G401 (cell line): ENCODE measurements at regions not wholly inside any gene's neighbourhood (a gene's known extent, or its start where the extent isn't known, plus 50 kb on each side); places are given as distances from the start of the nearest gene placed in this dataset.

Experiments used
- DNase-seq: peaks from one replicate; pipeline ENCODE4 v3.0.0-alpha.2; 2015; ENCODE audit warnings: low spot score
- in situ Hi-C: cut with HindIII; loops from 2 replicates; pipeline ENCODE4 v1.10.0; 2016; ENCODE audit warnings: low sequenced_read_pairs, mixed read lengths

DNA sequence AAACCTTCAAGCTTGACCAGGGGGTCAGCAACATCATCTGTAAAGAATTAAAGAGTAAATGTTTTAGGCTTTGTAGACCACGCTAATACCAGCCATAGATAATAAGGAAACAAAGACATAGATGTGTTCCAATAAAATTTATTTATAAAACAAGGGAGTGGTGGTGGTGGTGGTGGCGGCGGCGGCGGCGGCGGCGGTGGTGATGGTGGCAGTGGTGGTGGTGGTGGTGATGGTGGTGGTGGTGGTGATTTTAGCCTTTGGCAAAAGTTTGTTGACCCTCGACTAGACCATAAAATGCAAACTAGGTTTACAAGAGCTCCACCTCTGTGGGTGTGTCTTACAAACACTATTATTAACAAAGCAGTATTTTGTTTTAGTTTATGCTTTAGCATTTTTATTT, 222.3 kb upstream of the SPOCK3 start:
- in situ Hi-C loops = no loop called here
- DNase-seq = no peak

DNA sequence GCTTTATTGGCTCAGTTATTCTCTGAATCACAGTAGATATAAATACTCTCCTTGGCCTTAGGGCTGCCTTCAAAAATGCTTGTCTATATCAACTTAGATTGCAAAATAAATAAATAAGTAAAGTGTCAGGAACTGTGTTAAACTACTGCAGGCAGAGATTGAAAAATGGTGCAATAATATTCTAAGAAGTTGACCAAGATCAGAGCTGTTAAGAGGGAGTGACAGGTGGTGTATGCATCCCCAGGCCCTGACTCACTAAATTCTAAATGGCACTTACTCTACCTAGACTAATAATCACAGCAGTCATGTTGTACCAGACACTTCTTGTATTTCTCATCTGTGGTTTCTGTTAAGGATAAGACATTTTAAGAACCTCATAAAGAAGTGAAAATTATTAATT, 235.1 kb upstream of the SPOCK3 start:
- in situ Hi-C loops = no loop called here
- DNase-seq = no peak

DNA sequence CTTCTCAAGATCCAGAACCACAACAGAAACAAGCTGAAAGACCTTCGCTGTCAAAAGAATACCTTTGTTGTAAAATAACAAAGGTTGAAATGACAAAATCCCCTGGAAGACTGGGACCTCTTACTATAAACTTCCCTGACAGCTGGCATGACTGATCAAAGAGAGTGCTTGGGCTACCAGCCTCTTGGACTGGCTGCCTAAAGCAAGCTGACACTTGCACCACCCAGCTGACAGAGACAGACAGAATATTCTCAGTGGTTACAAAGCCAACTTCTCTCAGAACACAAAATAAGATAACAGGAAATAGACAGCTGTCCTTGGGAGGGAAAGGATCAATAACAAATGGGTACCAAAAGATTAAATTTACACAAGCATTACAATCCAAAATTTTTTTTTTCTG, 241.7 kb upstream of the SPOCK3 start:
- in situ Hi-C loops = no loop called here

DNA sequence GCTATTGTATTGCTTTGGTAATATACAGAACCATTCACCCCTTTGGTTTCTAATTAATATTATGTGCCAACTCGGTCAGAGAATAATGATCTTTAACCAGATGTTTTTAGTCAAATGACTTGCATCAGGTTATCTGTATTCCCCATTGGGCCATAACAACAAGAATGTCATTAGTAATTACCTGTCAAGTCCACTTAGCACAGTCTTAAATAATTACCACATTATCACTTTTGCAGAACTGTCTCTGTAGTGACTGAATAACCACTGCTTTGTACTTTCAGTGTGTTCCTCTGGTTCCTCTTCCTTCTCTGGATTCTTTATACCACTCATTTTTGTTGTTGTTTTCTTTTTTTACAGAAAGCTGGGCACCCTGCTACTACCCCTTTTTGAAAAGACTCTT, 257.7 kb upstream of the SPOCK3 start:
- in situ Hi-C loops = no loop called here
- no peak for DNase-seq

More for the DNA sequence above, 241.7 kb upstream of the SPOCK3 start:
- no peak for DNase-seq

DNA sequence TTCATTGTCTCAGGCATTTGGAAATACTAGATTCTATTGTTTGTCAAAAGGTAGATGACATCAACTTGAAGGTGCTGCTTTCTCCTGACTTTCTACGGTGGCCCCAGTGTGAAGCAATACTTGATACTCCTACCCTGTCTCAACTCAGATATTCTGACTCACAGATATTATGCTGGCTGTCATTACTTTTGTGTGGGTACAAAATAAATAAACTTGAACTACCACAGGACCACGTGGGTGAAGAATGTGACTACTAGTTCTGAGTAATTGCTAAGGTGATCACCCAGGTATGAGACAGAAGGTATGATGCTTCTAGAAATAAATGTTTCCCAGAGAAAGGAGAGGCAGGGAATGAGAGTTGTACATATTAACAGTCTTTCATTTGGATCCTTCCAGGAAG, 275.3 kb upstream of the SPOCK3 start:
- in situ Hi-C loops = no loop called here
- no peak for DNase-seq

DNA sequence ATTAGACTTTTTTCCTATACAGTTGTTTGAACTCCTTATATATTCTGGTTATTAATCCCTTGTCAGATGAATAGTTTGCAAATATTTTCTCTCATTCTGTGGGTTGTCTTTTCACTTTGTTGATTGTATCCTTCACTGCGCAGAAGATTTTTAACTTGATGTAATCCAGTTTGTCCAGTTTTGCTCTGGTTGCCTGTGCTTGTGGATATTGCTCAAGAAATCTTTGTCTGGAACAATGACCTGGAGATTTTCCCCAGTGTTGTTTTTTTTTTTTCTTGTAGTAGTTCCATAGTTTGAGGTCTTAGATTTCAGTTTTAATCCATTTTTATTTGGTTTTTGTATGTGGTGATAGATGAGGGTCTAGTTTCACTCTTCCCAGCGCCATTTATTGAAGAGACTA, 289.8 kb upstream of the SPOCK3 start:
- no peak for DNase-seq
- in situ Hi-C loops = no loop called here

DNA sequence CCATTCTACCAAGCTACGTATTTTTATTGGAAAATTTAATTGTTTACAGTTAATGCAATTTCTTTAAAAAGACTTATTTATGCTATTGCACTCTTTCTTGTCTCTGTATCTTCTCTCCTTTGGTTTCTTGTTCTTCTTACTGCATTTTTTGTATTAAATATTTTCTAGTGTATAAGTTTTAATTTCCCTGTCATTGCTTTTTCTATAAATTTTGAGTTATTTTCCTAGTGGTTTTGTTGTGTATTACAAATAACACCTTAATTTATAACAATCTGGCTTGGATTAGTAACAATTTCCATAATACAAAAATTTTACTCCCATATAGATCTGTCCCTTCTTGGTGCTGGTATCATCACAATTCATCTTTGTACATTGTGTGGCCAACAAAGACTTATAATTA, 303.5 kb upstream of the SPOCK3 start:
- in situ Hi-C loops = no loop called here
- no peak for DNase-seq

DNA sequence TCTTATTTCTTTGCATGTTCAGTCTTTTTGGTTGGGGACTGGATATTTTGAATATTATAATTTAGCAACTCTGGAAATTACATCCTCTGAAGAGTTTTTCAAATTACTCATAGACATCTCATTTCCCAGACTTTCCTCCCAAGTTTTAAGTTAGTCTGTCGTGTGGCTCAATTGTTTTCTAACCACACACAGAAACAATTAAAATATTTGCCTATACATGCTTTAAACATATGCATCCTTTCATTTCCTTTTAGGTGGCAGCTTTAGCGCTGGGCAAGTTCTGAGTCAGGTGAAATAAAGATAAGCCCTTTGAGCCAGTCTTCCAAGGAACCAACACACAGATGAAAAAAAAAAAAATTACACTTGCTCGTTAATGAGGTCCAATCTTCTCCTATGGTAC, 307.0 kb upstream of the SPOCK3 start:
- DNase-seq = no peak
- in situ Hi-C loops = no loop called here

DNA sequence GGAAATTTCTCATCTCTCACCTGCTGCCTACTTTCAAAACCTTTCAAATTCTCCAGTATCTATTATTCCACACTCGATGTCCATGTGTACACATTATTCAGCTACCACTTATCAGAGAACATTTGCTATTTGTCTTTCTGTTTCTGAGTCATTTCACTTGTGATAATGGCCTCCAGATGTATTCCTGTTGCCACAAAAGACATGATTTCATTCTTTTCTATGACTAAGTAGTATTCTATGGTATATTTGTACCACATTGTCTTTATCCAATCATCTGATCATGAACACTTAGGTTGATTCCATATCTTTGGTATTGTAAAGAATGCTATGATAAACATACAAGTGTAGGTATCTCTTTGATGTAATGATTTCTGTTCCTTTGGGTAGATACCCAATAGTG, 310.1 kb upstream of the SPOCK3 start:
- no peak for DNase-seq
- in situ Hi-C loops = no loop called here

DNA sequence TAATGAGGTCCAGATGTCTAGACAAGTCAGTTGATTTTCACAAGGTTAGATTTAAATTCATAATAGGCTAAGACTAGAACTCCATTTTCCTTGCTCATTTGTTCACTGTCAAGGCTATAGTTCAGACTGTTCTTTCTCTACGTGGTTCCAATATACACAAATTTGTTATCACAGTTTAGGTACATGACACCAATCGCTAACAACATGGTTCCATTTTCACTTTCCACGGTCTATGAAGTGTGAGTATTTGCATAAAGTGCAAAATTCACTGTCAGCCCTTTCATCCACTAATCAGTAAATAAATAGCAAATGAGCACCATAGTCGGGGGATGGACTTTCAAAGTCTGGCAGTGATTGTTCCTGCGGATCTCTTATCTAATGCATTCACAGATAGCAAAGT, 315.7 kb upstream of the SPOCK3 start:
- in situ Hi-C loops = no loop called here

DNA sequence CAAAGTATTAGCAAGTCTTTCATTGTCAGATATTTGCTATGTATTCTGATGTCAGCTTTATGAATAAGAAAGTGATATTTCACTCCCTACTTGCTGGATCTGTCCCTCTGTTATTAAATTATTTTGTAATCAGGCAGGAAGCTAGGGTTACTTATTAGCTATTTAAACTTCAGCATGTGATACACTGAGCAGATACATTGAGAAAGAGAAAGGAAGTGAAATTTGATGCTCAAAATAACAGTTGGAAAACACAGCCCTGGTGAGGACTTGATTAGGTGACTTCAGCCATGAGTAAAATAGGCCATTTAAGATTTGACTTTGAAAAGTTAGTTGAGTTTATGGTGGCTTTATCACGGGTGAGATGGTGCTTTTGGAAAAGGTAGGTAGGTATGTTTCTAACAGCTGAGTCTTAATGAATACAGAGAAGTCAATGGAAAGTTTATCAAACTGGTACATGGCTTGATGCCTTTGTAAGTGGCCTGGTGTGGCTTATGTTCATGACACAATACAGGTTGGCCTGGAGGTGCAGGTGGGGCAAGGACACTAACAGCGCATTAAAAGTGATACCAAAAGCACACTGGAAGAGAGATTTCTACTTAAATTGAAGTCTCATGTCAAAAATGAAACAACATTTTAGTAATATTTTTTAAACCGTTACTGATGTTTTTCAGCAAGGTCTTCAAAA, 321.2 kb upstream of the SPOCK3 start:
- in situ Hi-C loops = no loop called here
- no peak for DNase-seq

More for the DNA sequence above, 315.7 kb upstream of the SPOCK3 start:
- DNase-seq = no peak

DNA sequence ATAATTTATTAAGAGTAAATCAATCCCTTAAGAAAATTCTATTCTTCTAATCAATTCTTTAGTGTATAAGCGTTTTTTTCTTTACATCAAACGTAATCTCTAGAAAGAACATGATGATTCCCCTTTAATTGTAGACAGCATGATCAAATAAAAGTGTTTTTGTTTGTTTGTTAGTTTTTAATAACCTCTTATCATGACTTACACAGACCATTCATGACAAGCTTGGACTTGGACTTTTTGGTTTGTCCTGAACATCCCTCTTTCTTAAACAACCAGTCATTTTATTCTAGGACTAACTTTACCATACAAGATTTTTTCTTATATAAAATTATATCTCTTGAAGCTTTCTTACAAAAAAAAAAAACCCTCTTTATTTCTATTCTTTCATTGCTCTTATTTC, 344.6 kb upstream of the SPOCK3 start:
- no peak for DNase-seq
- in situ Hi-C loops = no loop called here

DNA sequence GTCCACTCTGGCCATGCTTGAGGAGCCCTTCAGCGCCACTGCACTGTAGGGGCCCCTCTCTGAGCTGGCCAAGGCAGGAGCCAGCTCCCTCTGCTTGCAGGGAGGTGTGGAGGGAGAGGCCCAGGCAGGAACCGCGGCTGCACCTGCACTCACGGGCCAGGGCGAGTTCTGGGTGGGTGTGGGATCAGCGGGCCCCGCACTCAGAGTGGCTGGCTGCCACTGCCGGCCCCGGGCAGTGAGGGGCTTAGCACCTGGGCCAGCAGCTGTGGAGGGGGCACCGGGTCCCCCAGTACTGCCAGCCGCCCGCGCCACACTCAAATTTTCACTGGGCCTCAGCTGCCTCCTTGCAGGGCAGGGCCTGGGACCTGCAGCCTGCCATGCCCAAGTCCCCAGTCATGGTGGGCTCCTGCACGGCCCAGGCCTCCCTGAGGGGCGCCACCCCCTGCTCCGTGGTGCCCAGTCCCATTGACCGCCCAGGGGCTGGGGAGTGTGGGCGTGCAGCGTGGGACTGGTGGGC, 347.2 kb upstream of the SPOCK3 start:
- in situ Hi-C loops = no loop called here
- DNase-seq = no peak

DNA sequence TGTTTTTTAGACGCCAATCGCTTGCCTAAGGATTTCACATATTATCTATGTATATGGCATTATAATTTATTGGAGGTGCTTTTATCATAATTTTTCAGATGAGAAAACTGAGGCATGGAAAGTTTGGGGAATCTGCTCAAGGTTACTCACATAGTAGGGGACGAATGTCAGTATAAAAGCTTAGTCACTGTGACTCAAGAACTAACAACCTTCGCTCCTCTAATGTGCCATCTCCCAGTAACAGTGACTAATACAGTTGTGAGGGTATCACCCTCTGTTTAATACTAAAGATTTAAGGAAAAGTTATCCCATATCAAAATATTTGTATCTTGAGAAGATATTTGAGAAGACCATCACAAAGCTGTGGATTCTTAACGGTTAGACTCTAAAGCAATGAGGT, 353.1 kb upstream of the SPOCK3 start:
- no peak for DNase-seq
- in situ Hi-C loops = no loop called here

DNA sequence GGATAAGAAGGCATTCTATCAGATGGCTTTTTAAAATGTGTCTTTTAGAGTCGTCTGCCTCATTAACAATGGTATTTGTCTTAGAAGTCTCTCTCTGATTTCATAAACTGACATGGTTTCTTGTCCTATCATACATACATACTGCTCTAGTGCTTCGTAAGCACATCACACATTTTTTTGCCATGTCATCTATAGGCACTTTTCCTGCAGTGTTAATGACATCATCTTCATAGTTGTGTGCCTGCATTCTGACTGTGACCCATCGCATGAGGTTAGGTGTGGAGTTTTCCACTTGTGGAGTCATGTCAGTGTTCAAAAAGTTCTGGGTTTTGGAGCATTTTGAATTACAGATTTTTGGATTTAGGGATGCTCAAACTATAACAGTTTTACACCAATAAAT, 361.6 kb upstream of the SPOCK3 start:
- no peak for DNase-seq
- in situ Hi-C loops = no loop called here

DNA sequence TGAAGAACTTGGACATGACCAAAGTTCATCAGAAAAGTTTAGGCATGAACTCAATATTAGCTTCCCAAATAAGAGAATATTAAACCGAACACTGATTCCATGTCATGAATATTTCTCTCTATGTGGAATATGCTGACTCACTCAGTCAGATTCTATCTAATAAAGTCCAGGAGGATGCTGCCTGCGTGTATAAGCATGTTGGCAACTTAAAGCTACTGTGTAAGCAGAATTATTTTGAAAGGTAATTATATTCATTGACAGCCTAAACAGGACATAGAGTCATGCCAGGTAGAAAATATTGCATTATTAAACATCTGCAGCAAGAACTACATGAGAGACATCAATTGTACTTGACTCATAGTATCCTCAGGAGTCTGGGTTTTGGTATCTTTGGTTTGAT, 367.9 kb upstream of the SPOCK3 start:
- in situ Hi-C loops = no loop called here
- DNase-seq = no peak

DNA sequence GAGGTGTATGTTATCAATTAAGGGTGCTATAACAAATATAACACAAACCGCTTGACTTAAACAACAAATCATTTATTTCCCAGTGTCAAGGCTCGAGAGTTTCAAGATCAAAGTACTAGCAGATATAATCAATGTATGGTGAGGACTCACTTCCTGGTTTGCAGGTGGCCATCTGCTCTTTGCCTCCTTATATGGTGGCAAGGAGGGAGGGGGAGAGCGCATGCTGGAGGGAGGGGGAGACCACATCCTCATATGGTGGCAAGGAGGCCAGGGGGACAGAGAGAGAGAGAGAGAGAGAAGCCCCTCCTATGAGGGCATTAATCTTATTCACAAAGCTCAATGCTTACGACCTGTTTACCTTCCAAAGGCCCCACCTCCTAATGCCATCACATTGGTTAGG, 372.3 kb upstream of the SPOCK3 start:
- no peak for DNase-seq
- in situ Hi-C loops = no loop called here

DNA sequence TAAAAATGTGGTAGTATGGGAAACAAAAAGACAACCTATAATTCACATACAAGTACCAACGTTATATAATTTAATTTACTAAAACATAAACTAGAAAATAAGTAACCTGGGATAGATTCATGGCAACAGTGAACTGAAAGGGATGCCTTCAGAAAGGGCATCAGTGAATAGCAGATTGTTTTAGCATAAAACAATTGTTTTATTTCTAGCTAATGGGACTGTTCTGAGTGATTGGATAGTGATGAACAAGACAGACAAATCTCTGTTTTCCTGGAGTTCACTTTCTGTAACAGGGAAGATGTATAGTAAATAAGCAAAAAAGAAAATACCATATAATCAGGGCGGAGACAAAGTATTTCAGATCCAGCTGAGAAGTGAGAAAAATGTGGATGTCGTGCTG, 379.1 kb upstream of the SPOCK3 start:
- no peak for DNase-seq
- in situ Hi-C loops = no loop called here

DNA sequence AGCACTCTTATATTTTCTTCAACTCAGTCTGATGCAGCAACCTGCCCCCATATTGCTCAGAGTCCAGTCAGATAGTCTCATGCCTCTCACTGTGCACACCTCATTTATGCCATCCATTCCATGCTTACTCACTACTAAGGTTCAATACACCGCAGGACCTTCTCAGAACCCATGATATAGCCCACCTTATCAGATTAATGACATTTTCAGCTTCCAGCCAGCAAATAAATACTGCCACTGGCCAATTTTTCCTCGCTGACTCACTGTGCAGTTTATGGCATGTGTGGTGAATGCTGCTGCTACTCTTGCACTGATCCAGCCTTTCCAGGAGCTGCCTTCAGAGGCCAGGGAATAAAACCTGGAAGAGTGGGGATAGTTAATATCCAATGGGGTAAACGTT, 380.6 kb upstream of the SPOCK3 start:
- DNase-seq = no peak

DNA sequence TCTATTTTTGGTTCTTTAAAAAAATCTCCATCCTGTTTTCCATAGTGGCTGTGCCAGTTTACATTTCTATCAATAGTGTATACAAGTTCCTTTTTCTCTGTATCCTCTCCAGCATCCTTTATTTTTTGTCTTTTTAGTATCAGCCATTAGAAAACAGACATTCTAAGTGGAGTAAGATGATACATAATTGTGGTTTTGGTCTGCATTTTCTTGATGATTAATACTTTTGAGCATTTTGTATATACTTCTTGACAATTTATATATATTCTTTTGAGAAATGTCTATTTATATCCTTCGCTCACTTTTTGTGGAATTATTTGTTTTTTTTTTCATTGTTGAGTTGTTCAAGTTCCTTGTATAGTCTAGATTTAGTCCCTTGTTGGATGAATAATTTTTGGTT, 382.2 kb upstream of the SPOCK3 start:
- DNase-seq = no peak
- in situ Hi-C loops = no loop called here

More for the DNA sequence above, 380.6 kb upstream of the SPOCK3 start:
- in situ Hi-C loops = no loop called here

DNA sequence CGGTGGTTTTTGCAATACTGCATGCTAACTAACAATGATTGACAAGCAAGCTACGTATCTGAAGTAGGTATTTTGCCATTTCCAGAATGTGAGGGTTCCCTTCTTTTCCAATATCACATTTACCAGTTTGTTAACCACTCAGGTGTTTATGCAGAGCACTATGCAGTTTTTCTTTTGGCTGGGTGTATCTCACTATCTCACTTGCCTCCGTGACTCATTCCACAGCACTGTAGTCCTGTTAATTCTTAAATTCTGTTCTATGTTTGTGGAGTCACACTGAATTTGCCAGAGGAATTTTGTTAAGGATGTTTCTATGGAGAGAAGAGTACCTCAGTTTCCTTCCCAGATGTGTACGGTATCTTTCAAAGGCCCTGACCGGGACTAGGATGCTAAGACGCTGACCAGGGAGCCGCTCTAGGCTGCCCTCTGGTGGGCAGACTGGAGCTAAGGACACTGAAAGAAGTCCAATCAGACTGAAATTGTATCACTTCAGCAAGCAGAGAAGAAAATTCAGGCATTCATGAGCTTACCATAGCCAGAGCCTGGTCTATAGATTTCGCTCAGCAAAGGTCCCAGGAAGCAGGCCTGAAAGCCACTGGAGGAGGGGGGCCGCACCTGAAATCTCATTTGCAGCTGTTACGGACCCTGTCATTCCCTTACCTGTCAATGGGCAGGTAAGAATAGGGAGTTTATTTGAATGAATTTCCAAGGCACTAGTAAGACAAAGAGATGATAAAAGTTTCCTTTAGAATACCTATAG, 388.4 kb upstream of the SPOCK3 start:
- in situ Hi-C loops = no loop called here
- DNase-seq = peak; percentile 38
